WERI-Rb-1 (cell line): ENCODE measurements at regions not wholly inside any gene's neighbourhood (a gene's known extent, or its start where the extent isn't known, plus 50 kb on each side); places are given as distances from the start of the nearest gene placed in this dataset.
"Not testable (repeated sequence)": the region's sequence is repeated elsewhere in the genome, so short reads cannot be mapped to it uniquely, and the experiment has no call there.

Experiments
- DNase-seq: peaks from one replicate; pipeline ENCODE4 v3.0.0-alpha.2; 2020
- H3K27ac ChIP-seq: fragments of 250-450 bp; sonication (Bioruptor Pico); 2 replicates; pipeline ENCODE4 v1.5.1; 2020; ENCODE audit warnings: mild to moderate bottlenecking, moderate library complexity
- H3K27me3 ChIP-seq: fragments of 250-450 bp; sonication (Bioruptor Pico); 2 replicates; pipeline ENCODE4 v1.5.1; 2021; ENCODE audit warnings: mild to moderate bottlenecking, low read depth, moderate library complexity; ENCODE audit not compliant: insufficient read depth, severe bottlenecking
- H3K36me3 ChIP-seq: fragments of 250-450 bp; sonication (Bioruptor Pico); 2 replicates; pipeline ENCODE4 v1.5.1; 2020; ENCODE audit warnings: mild to moderate bottlenecking, moderate library complexity
- H3K4me3 ChIP-seq: 2 replicates; pipeline ENCODE4 v1.5.1; 2011; ENCODE audit warnings: low read depth, mild to moderate bottlenecking, control low read depth, low read length
- H3K9me3 ChIP-seq: fragments of 250-450 bp; sonication (Bioruptor Pico); 2 replicates; pipeline ENCODE4 v1.5.1; 2021; ENCODE audit warnings: mild to moderate bottlenecking, moderate library complexity; ENCODE audit not compliant: severe bottlenecking
- TF ChIP-seq, protein P1 (sequence below): IDR thresholded peaks from 2 replicates; pipeline ENCODE4 v1.5.1; 2011; ENCODE audit warnings: low read depth, mild to moderate bottlenecking, control low read depth, inconsistent platforms, low read length

GRCh38 chr6:81612136-81612535 lies 140.3 kb downstream of the TENT5A start:
- Histone ChIP-seq H3K27me3 (no peaks in the 10 kb centered on the region), H3K27ac (no peak overlapping the region), H3K4me3 (no peak overlapping the region), H3K36me3 (no peaks in the 10 kb centered on the region), H3K9me3 (no peaks in the 10 kb centered on the region)
- DNase-seq = no peak
- TF ChIP-seq, protein P1, sequence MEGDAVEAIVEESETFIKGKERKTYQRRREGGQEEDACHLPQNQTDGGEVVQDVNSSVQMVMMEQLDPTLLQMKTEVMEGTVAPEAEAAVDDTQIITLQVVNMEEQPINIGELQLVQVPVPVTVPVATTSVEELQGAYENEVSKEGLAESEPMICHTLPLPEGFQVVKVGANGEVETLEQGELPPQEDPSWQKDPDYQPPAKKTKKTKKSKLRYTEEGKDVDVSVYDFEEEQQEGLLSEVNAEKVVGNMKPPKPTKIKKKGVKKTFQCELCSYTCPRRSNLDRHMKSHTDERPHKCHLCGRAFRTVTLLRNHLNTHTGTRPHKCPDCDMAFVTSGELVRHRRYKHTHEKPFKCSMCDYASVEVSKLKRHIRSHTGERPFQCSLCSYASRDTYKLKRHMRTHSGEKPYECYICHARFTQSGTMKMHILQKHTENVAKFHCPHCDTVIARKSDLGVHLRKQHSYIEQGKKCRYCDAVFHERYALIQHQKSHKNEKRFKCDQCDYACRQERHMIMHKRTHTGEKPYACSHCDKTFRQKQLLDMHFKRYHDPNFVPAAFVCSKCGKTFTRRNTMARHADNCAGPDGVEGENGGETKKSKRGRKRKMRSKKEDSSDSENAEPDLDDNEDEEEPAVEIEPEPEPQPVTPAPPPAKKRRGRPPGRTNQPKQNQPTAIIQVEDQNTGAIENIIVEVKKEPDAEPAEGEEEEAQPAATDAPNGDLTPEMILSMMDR = no peak

DNA sequence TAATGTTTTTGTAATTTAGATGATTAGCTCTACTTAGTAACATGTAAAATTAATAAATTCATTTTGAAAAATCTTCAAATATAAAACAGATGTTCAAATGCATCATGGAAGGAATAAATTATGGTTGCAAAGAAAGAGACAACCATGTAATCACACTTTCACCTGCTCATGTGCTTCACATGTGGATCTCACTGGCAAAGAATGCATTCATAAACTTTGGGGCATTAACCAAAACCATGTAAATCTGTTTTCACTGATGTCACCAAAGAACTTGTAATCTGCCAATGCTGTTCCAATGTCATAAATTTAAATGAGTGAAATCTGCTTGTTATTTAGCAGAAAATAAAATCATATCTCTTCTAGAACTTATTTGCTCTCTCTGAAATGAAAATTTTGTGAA lies 142.7 kb downstream of the TENT5A start:
- H3K27ac ChIP-seq = no peak overlapping the region
- no peak for DNase-seq
- TF ChIP-seq, protein P1 = no peak
- no peaks in the 10 kb centered on the region for H3K36me3 ChIP-seq
- H3K9me3 ChIP-seq = no peaks in the 10 kb centered on the region
- no peaks in the 10 kb centered on the region for H3K27me3 ChIP-seq
- no peak overlapping the region for H3K4me3 ChIP-seq

DNA sequence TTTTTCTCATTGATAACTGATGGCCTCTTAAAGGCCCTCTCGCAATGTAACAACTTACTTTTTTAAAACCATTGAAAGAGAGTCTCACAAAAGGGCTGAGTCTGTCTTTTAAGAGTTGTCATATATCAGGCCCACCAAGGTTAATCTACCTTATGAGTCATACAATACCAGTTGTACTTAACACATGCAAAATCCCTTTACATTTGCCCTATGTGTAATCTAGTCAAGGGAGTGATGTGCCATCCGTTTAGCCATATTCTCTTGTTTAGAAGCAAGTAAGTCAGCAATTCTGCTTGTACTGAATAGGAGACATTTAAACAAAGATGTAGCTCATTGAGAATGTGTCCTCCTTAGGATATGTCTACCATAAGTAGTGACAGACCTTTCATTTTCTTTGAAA lies 143.7 kb downstream of the TENT5A start:
- TF ChIP-seq, protein P1 = no peak
- no peak for DNase-seq
- H3K4me3 ChIP-seq = no peak overlapping the region
- H3K27ac ChIP-seq = no peak overlapping the region
- no peaks in the 10 kb centered on the region for H3K27me3 ChIP-seq
- H3K9me3 ChIP-seq = no peaks in the 10 kb centered on the region
- no peaks in the 10 kb centered on the region for H3K36me3 ChIP-seq

- H3K4me3 ChIP-seq = no peak overlapping the region
- TF ChIP-seq, protein P1 = no peak
- no peaks in the 10 kb centered on the region for H3K27me3 ChIP-seq
- no peaks in the 10 kb centered on the region for H3K36me3 ChIP-seq
- no peaks in the 10 kb centered on the region for H3K9me3 ChIP-seq
- no peak for DNase-seq
- H3K27ac ChIP-seq = no peak overlapping the region
These were observed 145.5 kb downstream of the TENT5A start for GRCh38 chr6:81606965-81607381.

DNA sequence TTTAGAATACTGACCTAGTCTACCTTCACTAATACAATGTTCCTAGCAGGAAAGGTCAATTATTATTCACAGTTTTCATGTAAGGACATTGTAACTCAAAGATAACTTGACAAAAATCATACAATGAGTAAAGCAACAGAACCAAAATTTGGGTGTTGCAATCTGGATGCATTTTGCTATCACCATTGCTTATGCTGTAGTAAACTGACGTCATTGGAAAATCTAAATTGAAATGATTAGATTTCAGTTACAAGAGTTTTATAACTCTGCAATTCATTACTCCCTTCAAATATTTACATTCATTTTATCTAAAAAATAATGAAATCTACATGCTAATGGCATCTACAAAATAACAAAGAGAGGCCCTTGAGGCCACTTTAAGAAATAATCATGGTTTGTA lies 147.0 kb downstream of the TENT5A start:
- DNase-seq = no peak
- TF ChIP-seq, protein P1 = no peak
- no peak overlapping the region for H3K27ac ChIP-seq
- H3K9me3 ChIP-seq = no peaks in the 10 kb centered on the region
- H3K36me3 ChIP-seq = no peaks in the 10 kb centered on the region
- H3K27me3 ChIP-seq = no peaks in the 10 kb centered on the region
- H3K4me3 ChIP-seq = no peak overlapping the region

DNA sequence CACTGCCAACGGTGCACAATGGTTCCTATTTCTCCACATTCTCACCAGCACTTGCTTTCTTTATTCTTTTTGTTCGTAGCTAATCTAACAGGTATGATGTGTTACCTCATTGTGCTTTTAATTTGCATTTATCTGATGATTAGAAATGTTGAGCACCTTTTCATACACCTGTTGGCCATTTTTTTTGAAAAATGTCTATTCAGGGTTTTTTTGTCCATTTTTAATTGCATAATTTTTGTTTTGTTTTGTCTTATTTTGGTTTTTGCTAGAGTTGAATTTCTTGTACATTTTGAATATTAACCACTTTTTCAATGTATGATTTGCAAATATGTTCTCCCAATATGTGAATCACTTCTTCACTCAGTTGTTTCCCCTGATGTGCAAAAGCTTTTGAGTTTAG lies 150.6 kb downstream of the TENT5A start:
- TF ChIP-seq, protein P1 = no peak
- no peaks in the 10 kb centered on the region for H3K36me3 ChIP-seq
- no peaks in the 10 kb centered on the region for H3K9me3 ChIP-seq
- no peak overlapping the region for H3K27ac ChIP-seq
- H3K27me3 ChIP-seq = no peaks in the 10 kb centered on the region
- no peak overlapping the region for H3K4me3 ChIP-seq
- no peak for DNase-seq

DNA sequence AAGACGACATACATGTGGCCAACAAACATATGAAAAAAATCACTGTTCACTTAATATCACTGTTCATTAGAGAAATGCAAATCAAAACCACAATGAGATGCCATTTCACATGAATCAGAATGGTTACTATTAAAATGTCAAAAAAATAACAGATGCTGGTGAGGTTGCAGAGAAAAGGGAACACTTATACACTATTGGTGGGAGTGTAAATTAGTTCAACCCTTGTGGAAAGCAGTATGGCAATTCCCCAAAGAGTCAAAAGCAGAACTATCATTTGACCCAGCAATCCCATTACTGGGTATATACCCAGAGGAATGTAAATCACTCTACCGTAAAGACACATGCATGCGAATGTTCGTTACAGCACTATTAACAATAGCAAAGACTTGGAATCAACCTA lies 152.0 kb downstream of the TENT5A start:
- not testable (repeated sequence) for H3K36me3 ChIP-seq

More for the DNA sequence above, 152.0 kb downstream of the TENT5A start:
- not testable (repeated sequence) for H3K27ac ChIP-seq, DNase-seq, H3K4me3 ChIP-seq, H3K27me3 ChIP-seq, H3K9me3 ChIP-seq
